K562 (cell line): ENCODE measurements at regions not wholly inside any gene's neighbourhood (a gene's known extent, or its start where the extent isn't known, plus 50 kb on each side); places are given as distances from the start of the nearest gene placed in this dataset.

Experiments used
- ATAC-seq: fragments of 200-7000 bp; cut with Tn5 transposase; 3 replicates; pipeline ENCODE4 v1.9.1; 2020; ENCODE audit warnings: moderate library complexity
- BruUV-seq: library from RNA; stranded (reverse); fragments of 400-500 nt; replicated peaks from 2 replicates; lab custom pipeline; 2021; lab: Mats Ljungman, UMichigan
- CTCF ChIA-PET: fragments of 300-600 bp; formaldehyde crosslinking; extraction: SDS; loops from one replicate; lab custom pipeline; 2021; ENCODE audit warnings: low intra/inter-chr PET ratio; lab: Yijun Ruan, JAX
- POLR2A ChIA-PET: fragments of 300-600, 350-650 bp; sonication (Branson Sonifier 250); formaldehyde crosslinking; extraction: SDS; loops from one replicate; lab custom pipeline; 2021; ENCODE audit warnings: antibody characterized with exemption, inconsistent platforms; lab: Yijun Ruan, JAX
- DNase-seq, 4 experiments: peaks; one replicate each; pipeline versions ENCODE4 v3.0.0 to v3.0.0-alpha.2; 2011 to 2018; ENCODE audit warnings: low spot score in 3 of 4, mixed read lengths in 3 of 4; ENCODE audit errors: extremely low read depth in 1 of 4
- FAIRE-seq: peaks from 2 replicates; lab custom pipeline; 2011; peaks lifted over from hg19 to GRCh38; lab: Jason Lieb, UNC
- H2AFZ ChIP-seq: 2 replicates; pipeline ENCODE4 v1.6.0; 2011; ENCODE audit warnings: low read depth, low read length, control low read depth, inconsistent platforms
- H3K27ac ChIP-seq: fragments of 200-600 bp; 3 replicates; pipeline ENCODE4 v1.8.0; 2011; ENCODE audit warnings: low read depth, mild to moderate bottlenecking, control low read depth, inconsistent platforms, low read length, moderate library complexity, mixed read lengths; ENCODE audit errors: extremely low read depth
- H3K27me3 ChIP-seq, 2 experiments: fragments of 300-600 bp in 1 of 2; 2 replicates in 1 of 2; 3 replicates in 1 of 2; pipeline versions ENCODE4 v1.6.0 to v1.8.0; 2011; ENCODE audit warnings: inconsistent platforms in 2 of 2, low read length in 2 of 2, mild to moderate bottlenecking in 1 of 2, mixed read lengths in 1 of 2, moderate library complexity in 1 of 2; ENCODE audit not compliant: control insufficient read depth in 2 of 2, insufficient read depth in 2 of 2
- H3K36me3 ChIP-seq: fragments of 300-600 bp; 3 replicates; pipeline ENCODE4 v1.8.0; 2011; ENCODE audit warnings: mild to moderate bottlenecking, low read length, inconsistent platforms; ENCODE audit not compliant: control insufficient read depth, insufficient read depth
- H3K4me1 ChIP-seq, 2 experiments: fragments of 200-600 bp in 1 of 2; replicated peaks in 1 of 2; 2 replicates in 1 of 2; 3 replicates in 1 of 2; pipeline versions ENCODE4 v1.5.1 to v1.8.0; 2011; ENCODE audit warnings: inconsistent platforms in 2 of 2, low read length in 2 of 2, mild to moderate bottlenecking in 1 of 2, mixed read lengths in 1 of 2, moderate library complexity in 1 of 2; ENCODE audit not compliant: control insufficient read depth in 2 of 2, insufficient read depth in 2 of 2
- H3K4me2 ChIP-seq: 2 replicates; pipeline ENCODE4 v1.6.1; 2011; ENCODE audit warnings: low read length, control low read depth, inconsistent platforms, mixed read lengths; ENCODE audit not compliant: insufficient read depth
- H3K4me3 ChIP-seq: fragments of 200-600 bp; sonication (generic), shearing (Covaris generic); 2 replicates; pipeline ENCODE4 v1.5.1; 2016; ENCODE audit warnings: control low read depth, inconsistent platforms
- H3K79me2 ChIP-seq: fragments of 200-600 bp; 3 replicates; pipeline ENCODE4 v1.8.0; 2011; ENCODE audit warnings: low read length, inconsistent platforms; ENCODE audit not compliant: control insufficient read depth, insufficient read depth
- H3K9ac ChIP-seq, 2 experiments: 2 replicates each; pipeline versions ENCODE4 v1.6.0 to v1.6.1; 2011; ENCODE audit warnings: low read depth in 2 of 2, low read length in 2 of 2, control low read depth in 1 of 2, inconsistent platforms in 1 of 2, mild to moderate bottlenecking in 1 of 2, mixed read lengths in 1 of 2; ENCODE audit not compliant: insufficient read depth in 1 of 2
- H3K9me1 ChIP-seq: one replicate; pipeline ENCODE4 v1.6.0; 2011; ENCODE audit warnings: inconsistent platforms, mild to moderate bottlenecking, low read length, moderate library complexity; ENCODE audit not compliant: control insufficient read depth, insufficient read depth
- H3K9me3 ChIP-seq: replicated peaks from 2 replicates; pipeline ENCODE4 v1.5.1; 2011; ENCODE audit warnings: low read depth, low read length, inconsistent platforms; ENCODE audit not compliant: control insufficient read depth, insufficient read depth
- H4K20me1 ChIP-seq: replicated peaks from 2 replicates; pipeline ENCODE4 v1.6.1; 2011; ENCODE audit warnings: low read length, inconsistent platforms, mixed read lengths; ENCODE audit not compliant: control insufficient read depth, insufficient read depth
- CBFA2T2 ChIP-seq: fragments of 450-650 bp; conservative IDR thresholded peaks from 2 replicates; pipeline ENCODE4 v1.6.1; 2017; ENCODE audit warnings: mild to moderate bottlenecking
- CEBPB ChIP-seq: fragments of 450-650 bp; IDR thresholded peaks from 2 replicates; pipeline ENCODE4 v1.6.1; 2016; ENCODE audit warnings: missing genetic modification characterization, missing compliant biosample characterization
- ETV6 ChIP-seq, 3 experiments: fragments of 150-350 bp in 1 of 3; sonication (generic) in 1 of 3; formaldehyde crosslinking in 1 of 3; IDR thresholded peaks; 2 replicates each; pipeline versions ENCODE4 v1.6.1 to v1.8.0; 2014 to 2022; ENCODE audit warnings: borderline replicate concordance in 2 of 3, low read depth in 2 of 3, antibody characterized with exemption in 1 of 3, low read length in 1 of 3, mild to moderate bottlenecking in 1 of 3, missing genetic modification reagents in 1 of 3
- NFIX ChIP-seq: fragments of 250-450 bp; sonication (Bioruptor Pico); IDR thresholded peaks from 2 replicates; pipeline ENCODE4 v1.4.0; 2020; ENCODE audit warnings: low read depth, mild to moderate bottlenecking, moderate library complexity
- RFX5 ChIP-seq: IDR thresholded peaks from 2 replicates; pipeline ENCODE4 v1.6.1; 2011; ENCODE audit warnings: low read depth, mild to moderate bottlenecking, improper control_type of control experiment, low read length
- SAFB ChIP-seq: fragments of 200-400 bp; formaldehyde crosslinking; IDR thresholded peaks from 2 replicates; pipeline ENCODE4 v1.6.1; 2017; ENCODE audit warnings: low read depth, low read length, borderline replicate concordance
- SRSF3 ChIP-seq: fragments of 200-400 bp; formaldehyde crosslinking; IDR thresholded peaks from 2 replicates; pipeline ENCODE4 v1.6.1; 2016; ENCODE audit warnings: mild to moderate bottlenecking, low read length, moderate library complexity; ENCODE audit not compliant: insufficient read depth
- ZBTB1 ChIP-seq: sonication (generic); formaldehyde crosslinking; IDR thresholded peaks from 2 replicates; pipeline ENCODE4 v1.8.1; 2023; ENCODE audit warnings: missing genetic modification reagents, low read depth, mild to moderate bottlenecking, borderline replicate concordance
- ZNF77 ChIP-seq: fragments of 250-450 bp; sonication (Bioruptor Pico); IDR thresholded peaks from 2 replicates; pipeline ENCODE4 v1.5.0; 2020
- WGBS: fragments of 100-300 bp; shearing (Covaris generic); methylation state at CpG from one replicate; pipeline ENCODE4 v1.1.6; 2016; ENCODE audit warnings: low coverage, mixed read lengths; ENCODE audit not compliant: insufficient coverage; ENCODE audit errors: missing lambda C conversion rate; 5-methylcytosine and 5-hydroxymethylcytosine counted together
- in situ Hi-C: fragments of 300-500 bp; cut with MboI; formaldehyde crosslinking; loops from 4 replicates; pipeline ENCODE4 v1.15.0; 2018; ENCODE audit warnings: inconsistent platforms, mixed read lengths
- intact Hi-C: fragments of 100-400 bp; cut with micrococcal nuclease; formaldehyde crosslinking; loops from 2 replicates; pipeline ENCODE4 v1.14.2; 2022
- TF ChIP-seq, protein P1 (sequence below): IDR thresholded peaks from 2 replicates; pipeline ENCODE4 v1.6.1; 2011; ENCODE audit warnings: borderline replicate concordance, low read depth, mild to moderate bottlenecking, moderate library complexity, low read length; ENCODE audit not compliant: insufficient read depth, poor library complexity, severe bottlenecking
- TF ChIP-seq, protein P2 (sequence below): fragments of 250-450 bp; sonication (Bioruptor Pico); IDR thresholded peaks from 2 replicates; pipeline ENCODE4 v1.4.0; 2020; ENCODE audit warnings: mild to moderate bottlenecking

DNA sequence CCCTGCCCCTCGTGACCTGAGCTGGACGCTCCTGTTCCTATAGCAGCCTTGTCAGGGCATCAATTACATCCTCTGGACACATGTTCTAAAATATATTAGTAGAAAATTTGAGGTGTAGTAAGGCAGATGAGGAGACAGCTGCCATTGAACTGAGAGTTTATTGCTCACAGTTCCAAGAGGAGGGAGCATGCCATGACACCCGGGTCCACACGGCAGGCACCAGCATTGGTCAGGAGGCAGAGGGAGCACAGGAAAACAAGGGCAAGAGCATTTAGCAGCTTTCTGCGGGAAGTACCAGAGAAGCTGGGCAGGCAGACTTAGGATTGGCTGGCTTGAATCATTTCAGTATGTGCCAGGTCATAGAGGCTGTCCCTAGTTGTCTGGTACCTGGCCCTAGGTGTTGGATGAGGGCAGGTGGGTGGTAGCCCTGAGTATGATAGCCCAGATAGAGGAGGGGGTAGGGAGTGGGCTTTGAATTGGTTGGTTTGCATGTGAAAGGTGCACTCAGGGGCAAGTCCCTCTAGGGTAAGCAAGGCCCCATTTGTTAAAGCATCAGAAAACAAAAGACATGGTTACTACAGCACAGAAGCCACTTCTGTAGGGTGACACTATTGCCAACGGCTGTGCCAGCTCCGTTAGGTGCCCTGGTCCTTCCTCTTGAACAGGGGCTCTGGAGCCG, 223.6 kb upstream of the RAB4A start:
- Histone ChIP-seq H4K20me1 (no peaks in the 10 kb centered on the region), H3K27ac (no peak overlapping the region), H3K9ac (no peak overlapping the region), H3K4me3 (no peak overlapping the region), H3K9me3 (no peaks in the 10 kb centered on the region), H3K4me2 (no peak overlapping the region), H3K4me1 (no peaks in the 10 kb centered on the region), H2AFZ (no peak overlapping the region), H3K27me3 (peaks cover 6 to 24% of the 10 kb centered on the region in 2 experiments), H3K9me1 (no peaks in the 10 kb centered on the region), H3K36me3 (no peaks in the 10 kb centered on the region), H3K79me2 (no peaks in the 10 kb centered on the region)
- FAIRE-seq (no peak), DNase-seq (no peak), ATAC-seq (no peak)
- in situ Hi-C loops: no loop called here
- ChIA-PET CTCF (no interaction called here), POLR2A (interaction anchor here (1.2 to 1.3 kb wide), 2 partner anchors 11 to 15 kb away, joined by 4 read pairs; no protein-coding TSS in a partner anchor)
- intact Hi-C loops: no loop called here
- TF ChIP-seq RFX5 (no peak), ETV6 (IDR thresholded peaks at IDR 0.05; ENCODE audit: borderline replicate concordance in 1 of 2, low read depth in 2 of 2, low read length in 1 of 2) (no peak), ETV6 (CRISPR knock-in tag; IDR thresholded peaks at IDR 0.05; ENCODE audit: borderline replicate concordance) (no peak), SAFB (no peak), CBFA2T2 (no peak), ZBTB1 (CRISPR knock-in tag) (no peak), CEBPB (tag) (no peak), NFIX (CRISPR knock-in tag) (no peak), ZNF77 (CRISPR knock-in tag) (no peak), SRSF3 (no peak)
- TF ChIP-seq, protein P1, sequence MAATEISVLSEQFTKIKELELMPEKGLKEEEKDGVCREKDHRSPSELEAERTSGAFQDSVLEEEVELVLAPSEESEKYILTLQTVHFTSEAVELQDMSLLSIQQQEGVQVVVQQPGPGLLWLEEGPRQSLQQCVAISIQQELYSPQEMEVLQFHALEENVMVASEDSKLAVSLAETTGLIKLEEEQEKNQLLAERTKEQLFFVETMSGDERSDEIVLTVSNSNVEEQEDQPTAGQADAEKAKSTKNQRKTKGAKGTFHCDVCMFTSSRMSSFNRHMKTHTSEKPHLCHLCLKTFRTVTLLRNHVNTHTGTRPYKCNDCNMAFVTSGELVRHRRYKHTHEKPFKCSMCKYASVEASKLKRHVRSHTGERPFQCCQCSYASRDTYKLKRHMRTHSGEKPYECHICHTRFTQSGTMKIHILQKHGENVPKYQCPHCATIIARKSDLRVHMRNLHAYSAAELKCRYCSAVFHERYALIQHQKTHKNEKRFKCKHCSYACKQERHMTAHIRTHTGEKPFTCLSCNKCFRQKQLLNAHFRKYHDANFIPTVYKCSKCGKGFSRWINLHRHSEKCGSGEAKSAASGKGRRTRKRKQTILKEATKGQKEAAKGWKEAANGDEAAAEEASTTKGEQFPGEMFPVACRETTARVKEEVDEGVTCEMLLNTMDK: no peak
- TF ChIP-seq, protein P2, sequence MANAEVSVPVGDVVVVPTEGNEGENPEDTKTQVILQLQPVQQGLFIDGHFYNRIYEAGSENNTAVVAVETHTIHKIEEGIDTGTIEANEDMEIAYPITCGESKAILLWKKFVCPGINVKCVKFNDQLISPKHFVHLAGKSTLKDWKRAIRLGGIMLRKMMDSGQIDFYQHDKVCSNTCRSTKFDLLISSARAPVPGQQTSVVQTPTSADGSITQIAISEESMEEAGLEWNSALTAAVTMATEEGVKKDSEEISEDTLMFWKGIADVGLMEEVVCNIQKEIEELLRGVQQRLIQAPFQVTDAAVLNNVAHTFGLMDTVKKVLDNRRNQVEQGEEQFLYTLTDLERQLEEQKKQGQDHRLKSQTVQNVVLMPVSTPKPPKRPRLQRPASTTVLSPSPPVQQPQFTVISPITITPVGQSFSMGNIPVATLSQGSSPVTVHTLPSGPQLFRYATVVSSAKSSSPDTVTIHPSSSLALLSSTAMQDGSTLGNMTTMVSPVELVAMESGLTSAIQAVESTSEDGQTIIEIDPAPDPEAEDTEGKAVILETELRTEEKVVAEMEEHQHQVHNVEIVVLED (CRISPR knock-in tag): no peak
- BruUV-seq: no TSS peak
- under 1% methylated on average over 8 of the region's 8 CpGs for WGBS
